ENCODE measurements at regions not wholly inside any gene's neighbourhood (a gene's known extent, or its start where the extent isn't known, plus 50 kb on each side); places are given as distances from the start of the nearest gene placed in this dataset.

GRCh38 chr1:88272216-88272615 lies 411.9 kb upstream of the PKN2 start:
- TF ChIP-seq, protein P1, sequence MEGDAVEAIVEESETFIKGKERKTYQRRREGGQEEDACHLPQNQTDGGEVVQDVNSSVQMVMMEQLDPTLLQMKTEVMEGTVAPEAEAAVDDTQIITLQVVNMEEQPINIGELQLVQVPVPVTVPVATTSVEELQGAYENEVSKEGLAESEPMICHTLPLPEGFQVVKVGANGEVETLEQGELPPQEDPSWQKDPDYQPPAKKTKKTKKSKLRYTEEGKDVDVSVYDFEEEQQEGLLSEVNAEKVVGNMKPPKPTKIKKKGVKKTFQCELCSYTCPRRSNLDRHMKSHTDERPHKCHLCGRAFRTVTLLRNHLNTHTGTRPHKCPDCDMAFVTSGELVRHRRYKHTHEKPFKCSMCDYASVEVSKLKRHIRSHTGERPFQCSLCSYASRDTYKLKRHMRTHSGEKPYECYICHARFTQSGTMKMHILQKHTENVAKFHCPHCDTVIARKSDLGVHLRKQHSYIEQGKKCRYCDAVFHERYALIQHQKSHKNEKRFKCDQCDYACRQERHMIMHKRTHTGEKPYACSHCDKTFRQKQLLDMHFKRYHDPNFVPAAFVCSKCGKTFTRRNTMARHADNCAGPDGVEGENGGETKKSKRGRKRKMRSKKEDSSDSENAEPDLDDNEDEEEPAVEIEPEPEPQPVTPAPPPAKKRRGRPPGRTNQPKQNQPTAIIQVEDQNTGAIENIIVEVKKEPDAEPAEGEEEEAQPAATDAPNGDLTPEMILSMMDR (IDR thresholded peaks at IDR 0.05): no peak
- no peak for TF ChIP-seq POLR2A (IDR thresholded peaks at IDR 0.05)

Measured in testis (tissue), 2 donors.